Natural killer cell (primary cell): ENCODE measurements at regions not wholly inside any gene's neighbourhood (a gene's known extent, or its start where the extent isn't known, plus 50 kb on each side); places are given as distances from the start of the nearest gene placed in this dataset.

Experiments
- ATAC-seq, 3 donors: fragments of 150-1000 bp in 2 of 3; fragments of 200-7000 bp in 1 of 3; cut with Tn5 transposase; 1 replicate in 1 of 3; 2 replicates in 2 of 3; pipeline ENCODE4 v1.10.0; 2021; ENCODE audit warnings: mild to moderate bottlenecking in 2 of 3, moderate library complexity in 2 of 3
- DNase-seq, 2 donors: peaks; one replicate each; pipeline versions ENCODE4 v3.0.0 to v3.0.0-alpha.2; 2013 to 2021; ENCODE audit warnings: mixed read lengths in 1 of 2
- H3K27ac ChIP-seq: one replicate; pipeline ENCODE4 v1.5.1; 2013; ENCODE audit warnings: mild to moderate bottlenecking, low read length
- H3K27me3 ChIP-seq: one replicate; pipeline ENCODE4 v1.6.1; 2013; ENCODE audit warnings: low read length; ENCODE audit not compliant: control insufficient read depth, insufficient read depth
- H3K36me3 ChIP-seq: one replicate; pipeline ENCODE4 v1.6.1; 2013; ENCODE audit warnings: low read length; ENCODE audit not compliant: control insufficient read depth, insufficient read depth
- H3K4me1 ChIP-seq: one replicate; pipeline ENCODE4 v1.6.1; 2013; ENCODE audit warnings: low read length; ENCODE audit not compliant: control insufficient read depth, insufficient read depth
- H3K4me3 ChIP-seq: one replicate; pipeline ENCODE4 v1.5.1; 2013; ENCODE audit warnings: low read length
- H3K9me3 ChIP-seq: one replicate; pipeline ENCODE4 v1.6.1; 2013; ENCODE audit warnings: low read length; ENCODE audit not compliant: control insufficient read depth, insufficient read depth
- H3K27ac Mint-ChIP-seq, 2 donors: one replicate each; pipeline ENCODE4 v1.8.0; 2022; ENCODE audit warnings: mild to moderate bottlenecking in 2 of 2, mixed read lengths in 2 of 2, moderate library complexity in 1 of 2
- H3K27me3 Mint-ChIP-seq, 2 donors: one replicate each; pipeline ENCODE4 v1.8.0; 2022; ENCODE audit warnings: low read depth in 2 of 2, mixed read lengths in 2 of 2
- H3K36me3 Mint-ChIP-seq: one replicate; pipeline ENCODE4 v1.8.0; 2022; ENCODE audit warnings: mixed read lengths
- H3K4me1 Mint-ChIP-seq, 2 donors: one replicate each; pipeline ENCODE4 v1.8.0; 2022; ENCODE audit warnings: mixed read lengths in 2 of 2
- H3K4me3 Mint-ChIP-seq: one replicate; pipeline ENCODE4 v1.8.0; 2022; ENCODE audit warnings: mild to moderate bottlenecking, moderate library complexity, mixed read lengths
- H3K9me3 Mint-ChIP-seq, 2 donors: one replicate each; pipeline ENCODE4 v1.8.0; 2022; ENCODE audit warnings: mixed read lengths in 2 of 2
- CTCF ChIP-seq: fragments of 200-600 bp; IDR thresholded peaks from one replicate; pipeline ENCODE4 v1.8.0; 2022; ENCODE audit warnings: antibody characterized with exemption
- WGBS: methylation state at CpG from one replicate; pipeline ENCODE4 v1.1.7; 2013; ENCODE audit warnings: missing lambda C conversion rate; ENCODE audit not compliant: insufficient coverage; 5-methylcytosine and 5-hydroxymethylcytosine counted together
- intact Hi-C: fragments of 100-400 bp; cut with micrococcal nuclease; formaldehyde crosslinking; loops from one replicate; pipeline ENCODE4 v1.14.2; 2022

GRCh38 chr5:90312027-90312426 is 97.5 kb downstream of the CETN3 start:
- H3K27me3 ChIP-seq, result no peaks in the 10 kb centered on the region
- ATAC-seq (no peak), DNase-seq (no peak)
- no peaks in the 10 kb centered on the region for H3K4me1 ChIP-seq
- WGBS, result 92% methylated on average over 1 of the region's 2 CpGs
- H3K36me3 ChIP-seq, result no peaks in the 10 kb centered on the region
- Mint-ChIP-seq H3K27me3 (no peaks in the 10 kb centered on the region), H3K36me3 (no peaks in the 10 kb centered on the region), H3K27ac (no peak overlapping the region), H3K4me1 (no peaks in the 10 kb centered on the region), H3K4me3 (no peak overlapping the region), H3K9me3 (no peaks in the 10 kb centered on the region)
- H3K4me3 ChIP-seq, result no peak overlapping the region
- intact Hi-C loops, result no loop called here
- no peak for TF ChIP-seq CTCF
- no peaks in the 10 kb centered on the region for H3K9me3 ChIP-seq
- no peak overlapping the region for H3K27ac ChIP-seq

- WGBS, result 61% methylated on average over 4 of the region's 4 CpGs
Measured at GRCh38 chr5:90311401-90311800, 98.2 kb downstream of the CETN3 start.

GRCh38 chr5:90308787-90309585 is 100.6 kb downstream of the CETN3 start:
- 82% methylated on average over 2 of the region's 4 CpGs for WGBS
- no peak overlapping the region for H3K4me3 ChIP-seq
- Mint-ChIP-seq H3K27ac (no peak overlapping the region), H3K27me3 (peaks cover 0 to 10% of the 10 kb centered on the region in 2 donors), H3K36me3 (no peaks in the 10 kb centered on the region), H3K4me1 (no peaks in the 10 kb centered on the region), H3K4me3 (no peak overlapping the region), H3K9me3 (no peaks in the 10 kb centered on the region)
- H3K27ac ChIP-seq, result no peak overlapping the region
- H3K27me3 ChIP-seq, result no peaks in the 10 kb centered on the region
- H3K4me1 ChIP-seq, result no peaks in the 10 kb centered on the region
- TF ChIP-seq CTCF, result no peak
- no peaks in the 10 kb centered on the region for H3K36me3 ChIP-seq
- H3K9me3 ChIP-seq, result no peaks in the 10 kb centered on the region
- DNase-seq (no peak), ATAC-seq (no peak)
- intact Hi-C loops, result no loop called here

More at GRCh38 chr5:90311401-90311800, 98.2 kb downstream of the CETN3 start:
- no peaks in the 10 kb centered on the region for H3K4me1 Mint-ChIP-seq
- TF ChIP-seq CTCF, result no peak
- H3K27ac Mint-ChIP-seq, result no peak overlapping the region
- Histone ChIP-seq H3K9me3 (no peaks in the 10 kb centered on the region), H3K4me3 (no peak overlapping the region), H3K36me3 (no peaks in the 10 kb centered on the region), H3K27ac (no peak overlapping the region), H3K27me3 (no peaks in the 10 kb centered on the region), H3K4me1 (no peaks in the 10 kb centered on the region)
- no peaks in the 10 kb centered on the region for H3K27me3 Mint-ChIP-seq
- DNase-seq, result no peak
- no peak overlapping the region for H3K4me3 Mint-ChIP-seq
- H3K9me3 Mint-ChIP-seq, result no peaks in the 10 kb centered on the region
- intact Hi-C loops, result no loop called here
- no peaks in the 10 kb centered on the region for H3K36me3 Mint-ChIP-seq
- no peak for ATAC-seq

- no peak for DNase-seq
- H3K27ac ChIP-seq, result no peak overlapping the region
- Mint-ChIP-seq H3K4me3 (no peak overlapping the region), H3K36me3 (no peaks in the 10 kb centered on the region), H3K9me3 (no peaks in the 10 kb centered on the region), H3K4me1 (no peaks in the 10 kb centered on the region), H3K27me3 (peaks cover 0 to 10% of the 10 kb centered on the region in 2 donors), H3K27ac (no peak overlapping the region)
- H3K4me1 ChIP-seq, result no peaks in the 10 kb centered on the region
- 80% methylated on average over 1 of the region's 1 CpG for WGBS
- H3K27me3 ChIP-seq, result no peaks in the 10 kb centered on the region
- no peak for TF ChIP-seq CTCF
- ATAC-seq, result no peak
- H3K9me3 ChIP-seq, result no peaks in the 10 kb centered on the region
- no peak overlapping the region for H3K4me3 ChIP-seq
- H3K36me3 ChIP-seq, result no peaks in the 10 kb centered on the region
- intact Hi-C loops, result no loop called here
Measured at GRCh38 chr5:90307782-90308181, 101.8 kb downstream of the CETN3 start.
